ENCODE measurements at regions not wholly inside any gene's neighbourhood (a gene's known extent, or its start where the extent isn't known, plus 50 kb on each side); places are given as distances from the start of the nearest gene placed in this dataset.

DNA sequence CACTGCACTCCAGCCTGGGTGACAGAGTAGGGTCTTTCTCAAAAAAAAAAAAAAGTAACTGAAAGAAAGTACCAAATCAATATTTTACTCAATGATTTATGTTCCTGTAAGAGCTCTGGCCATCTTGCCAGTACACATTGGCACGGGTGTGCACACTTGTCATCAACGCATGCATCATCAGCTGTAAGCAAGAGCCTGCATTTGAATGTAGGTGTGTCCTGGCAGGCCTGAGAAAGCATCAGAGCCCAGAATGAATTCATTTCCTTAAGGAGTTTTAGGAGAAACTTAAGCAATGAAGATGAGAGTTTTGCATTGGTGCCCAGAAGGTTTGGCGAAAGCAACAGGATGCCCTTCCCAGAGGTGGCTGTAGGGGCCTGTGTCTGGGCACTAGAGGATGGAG, 88.5 kb upstream of the FZD10 start:
- no peak for DNase-seq (ENCODE audit: low read depth, low spot score)

DNA sequence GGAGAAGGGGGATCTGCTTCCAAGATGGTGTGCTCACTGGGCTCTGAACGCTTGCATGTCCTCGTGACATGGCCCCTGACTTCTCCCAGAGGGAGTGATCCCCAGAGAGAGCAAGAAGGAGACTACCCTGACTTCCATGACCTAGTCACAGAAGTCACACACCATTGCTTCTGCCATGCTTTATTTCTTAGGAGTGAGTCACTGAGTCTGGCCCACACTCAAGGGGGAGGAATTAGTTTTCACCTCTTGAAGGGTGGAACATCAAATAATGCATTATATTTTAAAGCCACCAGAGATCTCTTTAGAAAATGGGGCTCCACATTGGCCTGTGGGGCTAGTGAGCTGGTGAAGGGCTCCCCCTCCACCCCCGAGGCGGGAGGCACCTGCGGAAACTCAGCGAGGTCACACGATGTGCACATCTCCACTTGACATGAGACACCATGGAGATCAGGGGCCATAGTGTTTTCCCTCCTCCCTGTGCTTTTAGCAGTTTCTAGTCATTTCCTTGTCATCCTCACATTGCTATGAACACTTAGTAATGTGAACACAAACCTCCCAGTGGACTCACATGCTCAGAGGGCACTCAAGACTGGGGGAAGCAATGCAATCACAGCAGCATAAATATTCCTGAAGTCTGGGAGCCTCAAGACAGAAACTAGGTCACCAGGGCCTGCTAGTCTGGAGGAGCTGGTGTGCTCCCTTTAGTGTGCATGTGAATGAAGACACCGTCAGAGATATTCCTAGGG, 87.4 kb upstream of the FZD10 start:
- no peak for DNase-seq (ENCODE audit: low read depth, low spot score)

DNA sequence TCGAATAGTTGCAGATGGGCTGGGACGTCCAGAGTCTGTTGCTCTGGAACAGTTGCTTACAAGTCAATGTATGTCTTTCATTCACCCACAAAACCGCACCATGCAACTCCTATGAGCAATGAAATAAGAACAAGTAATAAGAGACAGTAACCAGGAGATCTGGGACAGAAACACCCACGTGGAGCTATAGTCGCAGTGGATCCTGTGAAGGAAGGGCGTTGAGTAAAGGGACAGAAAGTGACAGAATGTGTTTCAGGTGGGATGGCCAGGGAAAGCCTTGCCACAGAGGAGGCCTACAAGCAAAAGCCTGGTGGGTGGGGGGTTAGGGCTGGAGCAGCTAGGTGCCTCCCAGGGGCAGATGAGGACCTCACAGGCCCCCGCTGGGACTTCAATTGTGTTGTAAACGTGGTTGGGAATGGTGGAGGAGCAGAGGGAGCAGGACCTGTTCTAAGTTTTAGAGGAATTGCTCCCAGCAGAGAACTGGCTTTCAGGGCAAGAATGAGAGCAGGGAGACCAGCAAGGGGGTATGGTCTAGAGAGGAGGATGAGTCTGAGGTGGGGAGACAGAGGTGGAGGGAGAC, 86.7 kb upstream of the FZD10 start:
- no peak for DNase-seq (ENCODE audit: low read depth, low spot score)

DNA sequence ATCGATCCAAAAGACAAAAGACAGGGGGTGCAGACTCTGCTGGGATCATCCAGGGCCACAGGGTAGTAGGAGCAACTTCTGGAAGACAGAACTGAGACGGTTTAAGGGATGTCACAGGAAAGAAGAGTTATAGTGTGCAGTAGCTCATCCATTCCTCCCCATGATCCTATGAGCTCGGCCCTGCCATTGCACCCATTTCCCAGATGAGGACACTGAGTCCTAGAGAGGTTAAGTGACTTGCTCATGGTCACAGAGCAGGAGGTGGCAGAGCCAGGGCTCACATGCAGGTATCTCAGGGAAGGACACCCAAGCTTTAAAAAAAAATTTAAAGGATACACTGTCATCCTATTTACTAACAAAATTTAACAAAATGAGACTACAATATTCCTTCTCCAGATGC, 86.1 kb upstream of the FZD10 start:
- no peak for DNase-seq (ENCODE audit: low read depth, low spot score)

DNA sequence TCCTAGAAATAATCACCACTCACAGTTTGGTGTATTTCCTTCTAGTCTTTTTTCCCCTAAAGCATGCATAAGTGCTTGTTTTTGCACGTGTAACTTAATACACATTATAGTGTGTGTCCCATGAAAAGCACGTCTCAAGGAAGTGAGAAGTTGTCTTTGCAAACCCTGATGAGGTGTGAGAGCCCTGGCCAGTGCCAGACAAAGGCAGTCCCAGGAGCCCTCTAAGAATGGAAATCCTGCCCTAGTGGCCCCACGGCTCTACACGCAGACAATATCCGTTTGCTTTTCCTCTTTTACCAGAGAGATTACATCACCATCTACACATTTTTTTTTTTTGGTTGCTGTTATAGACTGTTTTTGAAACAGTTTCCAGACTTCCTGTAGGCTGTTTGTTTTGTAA, 85.5 kb upstream of the FZD10 start:
- DNase-seq (ENCODE audit: low read depth, low spot score), result no peak

DNA sequence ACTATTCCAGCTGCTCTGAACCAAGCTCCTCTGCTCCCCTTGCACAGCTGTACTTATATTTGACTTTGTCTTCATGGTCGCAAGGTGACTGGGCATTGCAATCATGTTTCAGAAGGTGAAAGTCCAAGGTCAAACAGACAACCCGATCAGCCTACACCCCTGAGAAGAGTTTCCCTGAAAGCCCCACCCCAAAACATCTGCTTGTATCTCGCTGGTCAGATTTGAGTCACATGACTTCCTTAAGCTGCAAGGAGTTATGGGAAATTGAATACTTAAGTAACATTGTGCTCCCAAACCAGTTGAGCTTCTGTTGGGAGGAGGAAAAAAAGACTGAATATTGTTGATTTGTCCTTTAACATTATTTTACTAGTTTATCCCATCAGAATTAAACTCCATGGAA, 83.4 kb upstream of the FZD10 start:
- DNase-seq (ENCODE audit: low read depth, low spot score), result no peak

DNA sequence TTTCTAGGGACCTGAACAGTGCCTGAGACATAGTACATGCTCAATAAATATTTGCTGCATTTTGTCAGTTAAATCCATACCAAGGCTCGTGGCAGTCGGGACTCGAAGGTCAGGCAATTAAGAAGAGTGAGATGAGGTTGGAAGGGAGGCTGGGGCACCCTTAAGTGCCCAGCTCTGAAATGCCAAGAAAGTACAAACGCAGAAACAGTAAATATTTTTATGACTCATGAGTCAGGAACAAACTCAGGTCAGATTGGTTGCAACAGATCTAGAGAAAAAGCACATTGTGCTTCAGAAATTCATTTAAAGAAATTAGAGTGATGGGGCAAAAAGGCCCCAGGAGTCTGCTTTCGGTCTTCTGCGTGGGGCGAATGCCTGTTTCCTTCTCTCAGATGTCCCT, 83.0 kb upstream of the FZD10 start:
- no peak for DNase-seq (ENCODE audit: low read depth, low spot score)

DNA sequence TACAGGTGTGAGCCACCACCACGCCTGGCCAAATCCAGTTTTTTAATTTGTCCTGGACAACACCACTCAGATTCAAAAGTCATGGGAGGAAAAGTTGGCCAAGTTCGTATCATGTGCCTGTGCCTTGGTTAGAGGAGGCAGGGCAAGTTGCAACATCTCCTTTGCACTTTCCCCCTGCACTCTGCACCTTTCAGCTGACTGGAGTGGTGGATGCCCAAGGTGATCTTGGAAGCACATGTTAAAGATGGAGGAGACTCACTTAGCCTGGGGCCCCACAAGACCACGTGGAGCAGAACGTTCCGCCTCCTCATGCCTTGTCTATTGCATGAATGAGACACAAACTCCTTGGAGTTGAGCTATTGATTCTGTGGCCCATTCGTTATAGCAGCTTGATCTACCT, 82.1 kb upstream of the FZD10 start:
- no peak for DNase-seq (ENCODE audit: low read depth, low spot score)

DNA sequence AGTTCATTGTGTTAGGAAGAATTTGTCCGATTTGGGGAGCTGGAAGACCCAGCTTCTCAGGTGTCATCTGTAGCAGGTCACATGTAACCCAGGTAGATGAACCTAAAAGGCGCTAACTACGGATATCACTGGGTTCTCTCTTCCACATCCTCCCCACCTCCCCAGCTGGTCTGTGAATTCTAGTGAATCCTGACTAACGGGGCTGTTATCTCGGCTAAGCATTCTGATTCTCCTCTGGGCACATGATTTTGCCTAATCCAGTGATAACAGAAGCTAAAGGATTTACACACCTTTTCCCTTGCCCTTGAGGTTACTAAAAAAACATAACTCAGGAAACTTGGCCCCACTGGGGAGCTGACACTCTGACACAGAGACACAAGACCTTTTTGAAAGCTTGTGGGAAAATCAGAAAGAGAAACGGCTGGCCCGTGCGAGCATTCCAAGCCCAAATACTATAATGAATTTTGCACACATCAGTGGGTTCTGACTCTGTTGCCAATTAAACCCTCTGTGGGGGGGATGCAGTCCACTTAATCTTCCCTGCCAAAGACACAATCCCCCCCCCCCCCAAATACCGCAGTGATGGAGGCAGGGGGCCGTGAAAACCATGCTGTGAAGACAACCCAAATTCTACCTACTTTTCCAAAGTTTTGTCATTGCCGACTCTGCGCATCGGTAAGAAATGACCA, 81.0 kb upstream of the FZD10 start:
- DNase-seq (ENCODE audit: low read depth, low spot score), result no peak

DNA sequence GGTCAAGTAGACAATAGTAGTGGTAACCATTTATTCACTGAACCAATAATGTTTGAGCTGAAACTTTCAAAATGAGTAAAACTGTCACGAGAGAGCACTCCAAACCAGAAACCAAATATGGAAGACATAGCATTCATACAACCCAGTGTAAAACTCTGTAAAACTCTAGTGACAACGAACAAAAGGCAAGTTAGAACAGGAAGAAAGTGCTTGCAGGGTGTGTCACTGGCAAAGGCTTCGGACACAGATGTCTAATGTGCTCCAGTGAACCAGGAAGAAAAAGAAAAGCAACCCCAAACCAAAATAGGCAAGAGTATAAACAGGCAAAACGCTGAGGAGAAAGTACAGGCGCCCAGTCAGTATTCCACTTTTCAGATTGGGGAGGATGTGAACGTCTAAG, 79.3 kb upstream of the FZD10 start:
- no peak for DNase-seq (ENCODE audit: low read depth, low spot score)

DNA sequence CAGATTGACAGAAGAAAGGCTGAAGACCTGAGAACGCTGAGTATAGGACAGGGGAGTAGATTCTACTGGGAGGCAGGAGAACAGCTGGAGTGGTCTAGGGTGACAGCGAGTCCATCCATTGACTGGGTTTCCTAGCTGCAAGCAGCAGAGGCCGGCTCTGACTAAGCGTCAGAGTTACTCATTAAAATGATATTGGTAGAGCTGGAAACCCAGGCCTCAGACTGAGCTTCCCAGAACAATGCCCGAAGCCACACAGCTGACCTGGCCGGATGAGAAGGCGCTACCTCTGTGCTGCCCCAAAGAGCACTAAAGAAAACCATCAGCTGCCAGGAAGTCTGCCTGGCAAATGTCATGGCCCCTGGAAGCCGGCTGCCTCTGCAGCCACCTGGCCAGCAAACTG, 78.5 kb upstream of the FZD10 start:
- no peak for DNase-seq (ENCODE audit: low read depth, low spot score)

DNA sequence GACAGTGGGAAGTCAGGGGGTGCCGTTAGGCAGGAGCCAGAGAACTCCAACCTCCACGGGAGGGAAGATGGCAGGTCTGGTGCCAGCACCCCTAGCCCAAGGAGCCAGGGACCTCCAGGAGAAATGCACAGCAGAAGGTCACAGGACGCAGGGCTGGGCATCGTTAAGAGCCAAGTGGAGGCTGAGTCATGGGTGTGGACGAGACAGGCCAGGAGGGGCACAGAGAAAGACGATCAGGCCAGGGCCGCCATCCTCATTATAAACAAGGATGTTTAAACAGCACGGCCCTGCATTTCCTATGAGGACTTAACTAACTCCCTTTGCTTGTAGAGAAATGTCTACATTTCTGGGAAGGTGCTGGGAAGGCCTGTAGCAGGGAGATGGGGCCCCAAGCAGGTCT, 77.9 kb upstream of the FZD10 start:
- DNase-seq (ENCODE audit: low read depth, low spot score), result no peak

DNA sequence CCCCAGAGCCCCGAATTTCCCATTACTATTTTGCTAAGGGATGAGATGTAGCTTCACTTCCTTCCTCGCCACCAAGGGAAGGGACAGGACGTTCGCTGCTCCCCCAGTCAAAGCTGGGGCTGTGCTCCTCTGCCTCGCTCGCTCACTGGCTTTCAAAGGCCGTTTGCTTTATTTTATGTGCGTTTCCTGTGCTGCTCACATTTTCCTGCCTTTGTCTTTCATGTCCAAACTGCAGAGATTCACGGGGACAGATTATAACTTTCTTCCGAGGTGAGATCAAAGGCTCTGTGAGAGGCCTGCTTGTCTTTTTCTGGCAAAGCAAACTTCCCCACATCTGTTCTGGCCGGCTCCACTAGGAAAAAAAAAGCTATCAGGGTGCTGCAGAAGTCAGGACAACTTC, 76.0 kb upstream of the FZD10 start:
- no peak for DNase-seq (ENCODE audit: low read depth, low spot score)

DNA sequence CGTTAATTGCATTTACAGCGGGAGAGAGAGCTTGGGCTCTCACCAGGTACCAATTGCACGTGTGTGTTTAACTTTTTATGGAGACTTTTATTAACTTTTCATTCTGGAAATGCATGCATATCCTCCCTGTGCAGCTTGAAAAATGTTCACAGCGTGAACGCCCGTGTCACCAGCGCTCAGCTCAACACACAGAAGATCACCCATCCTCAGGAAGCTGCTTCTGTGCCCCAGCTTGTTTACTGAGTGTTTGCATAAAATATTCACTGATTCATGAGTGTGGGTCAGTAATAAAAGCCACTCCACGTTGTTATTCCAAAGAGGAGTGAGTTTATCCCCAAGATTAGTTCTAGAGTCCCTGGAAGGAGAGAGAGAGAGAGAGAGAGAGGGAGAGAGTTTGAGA, 75.5 kb upstream of the FZD10 start:
- DNase-seq (ENCODE audit: low read depth, low spot score), result no peak

DNA sequence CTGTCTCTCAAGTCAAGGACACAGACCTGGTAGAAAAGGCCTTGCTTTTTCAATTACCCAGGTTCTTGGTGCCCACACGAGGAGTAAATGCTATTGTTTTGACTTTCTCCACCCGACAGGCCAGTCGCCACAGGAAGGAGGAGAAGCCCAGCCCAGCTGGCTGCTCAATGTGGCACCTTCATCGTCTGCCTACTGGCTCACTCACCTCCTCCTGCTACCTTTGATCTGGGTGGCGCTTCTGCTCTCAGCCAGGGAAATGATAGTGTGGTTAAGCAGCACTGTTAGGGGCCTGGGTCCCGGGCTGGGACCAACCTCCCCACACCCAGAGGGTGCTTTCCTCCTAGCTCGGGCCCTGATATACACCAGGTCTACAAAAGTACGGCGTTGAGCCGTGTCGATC, 75.0 kb upstream of the FZD10 start:
- no peak for DNase-seq (ENCODE audit: low read depth, low spot score)

DNA sequence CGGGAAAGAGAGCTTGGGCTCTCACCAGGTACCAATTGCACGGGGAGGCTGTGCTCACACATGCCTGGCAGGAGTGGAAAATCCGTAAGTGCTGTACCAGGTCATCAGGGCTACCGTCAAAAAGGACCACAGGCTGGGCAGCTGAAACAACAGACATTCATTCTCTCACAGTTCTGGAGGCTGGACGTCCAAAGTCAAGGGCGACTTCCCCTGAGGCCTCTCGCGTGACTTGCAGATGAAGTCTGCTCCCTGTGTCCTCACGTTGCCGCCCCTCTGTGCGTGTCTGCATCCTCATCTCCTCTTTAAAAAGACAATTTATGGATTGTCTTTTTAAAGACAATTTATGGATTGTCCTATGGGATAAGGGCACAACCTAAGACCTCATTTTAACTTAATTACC, 73.8 kb upstream of the FZD10 start:
- DNase-seq (ENCODE audit: low read depth, low spot score), result no peak

DNA sequence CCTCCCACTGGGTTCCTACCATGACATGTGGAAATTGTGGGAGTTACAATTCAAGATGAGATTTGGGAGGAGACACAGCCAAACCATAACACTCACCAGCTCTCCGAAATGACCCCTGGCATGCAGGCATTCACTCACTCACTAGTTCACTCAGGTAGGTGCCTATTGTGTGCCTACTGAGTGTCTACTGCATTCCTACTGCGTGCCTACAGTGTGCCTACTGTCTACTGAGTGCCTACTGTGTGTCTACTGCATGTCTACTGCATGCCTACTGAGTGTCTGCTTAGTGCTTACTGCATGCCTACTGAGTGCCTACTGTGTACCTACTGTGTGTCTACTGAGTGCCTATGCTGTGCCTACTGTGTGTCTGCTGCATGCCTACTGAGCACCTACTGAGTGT, 71.7 kb upstream of the FZD10 start:
- DNase-seq (ENCODE audit: low read depth, low spot score), result no peak

DNA sequence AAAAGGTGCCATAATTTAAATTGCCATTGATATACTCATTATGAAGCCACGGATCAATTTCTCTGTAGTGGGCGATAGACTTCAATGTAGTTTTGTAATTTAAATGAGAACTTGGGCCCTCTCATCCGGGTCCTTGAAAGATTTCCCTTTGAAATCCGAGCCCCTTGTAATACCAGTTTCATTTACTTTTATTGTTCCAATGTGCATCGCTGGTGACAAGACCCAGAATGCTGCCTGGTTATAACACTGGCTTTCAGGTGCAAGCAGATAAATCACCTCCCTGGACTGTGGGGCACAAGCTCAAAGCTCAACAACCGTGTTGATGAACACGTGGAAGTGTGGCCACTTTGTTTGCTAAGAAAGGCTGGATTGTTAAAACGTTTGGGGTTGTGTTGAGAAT, 68.9 kb upstream of the FZD10 start:
- DNase-seq (ENCODE audit: low read depth, low spot score), result no peak

DNA sequence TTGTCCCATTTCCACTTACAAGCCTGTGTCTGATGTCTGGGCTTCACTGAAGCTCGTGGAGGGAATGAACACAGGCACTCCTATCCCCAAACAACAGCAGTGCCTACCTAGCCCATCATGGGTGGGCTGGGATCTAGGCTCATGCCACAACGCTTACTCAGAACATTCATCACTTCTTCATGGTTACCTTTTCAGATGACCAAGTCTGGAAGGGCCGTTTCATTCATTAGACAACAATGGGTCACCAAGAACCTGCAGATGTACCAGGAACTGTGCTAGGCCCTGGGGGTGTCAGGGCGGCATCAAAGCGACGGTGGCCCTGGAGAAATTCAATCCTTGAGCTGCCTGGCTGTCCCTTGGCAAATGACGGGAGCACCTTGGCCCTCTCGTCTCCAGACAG, 64.9 kb upstream of the FZD10 start:
- no peak for DNase-seq (ENCODE audit: low read depth, low spot score)

DNA sequence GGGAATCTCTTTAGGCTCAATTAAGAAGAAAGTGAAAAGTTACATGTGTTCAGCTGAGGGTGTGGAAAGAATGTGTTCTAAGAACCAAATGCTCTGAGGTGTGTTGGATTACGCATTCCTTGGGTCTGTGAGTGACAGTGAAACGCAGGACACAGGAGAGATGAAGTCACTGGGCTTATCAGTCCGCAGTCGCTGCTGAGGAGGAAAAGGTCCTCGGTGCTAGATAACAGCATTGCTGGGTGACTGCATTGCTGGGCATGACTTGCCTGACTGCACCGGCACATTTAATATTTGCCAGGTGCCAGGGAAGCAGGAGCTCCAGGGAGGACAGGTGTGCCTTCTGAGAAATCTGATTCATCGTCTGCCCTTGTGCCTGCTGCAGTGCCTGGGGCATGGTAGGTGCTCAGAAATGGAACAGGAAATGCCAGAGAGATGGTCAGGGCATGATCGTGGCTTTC, 64.4 kb upstream of the FZD10 start:
- no peak for DNase-seq (ENCODE audit: low read depth, low spot score)

DNA sequence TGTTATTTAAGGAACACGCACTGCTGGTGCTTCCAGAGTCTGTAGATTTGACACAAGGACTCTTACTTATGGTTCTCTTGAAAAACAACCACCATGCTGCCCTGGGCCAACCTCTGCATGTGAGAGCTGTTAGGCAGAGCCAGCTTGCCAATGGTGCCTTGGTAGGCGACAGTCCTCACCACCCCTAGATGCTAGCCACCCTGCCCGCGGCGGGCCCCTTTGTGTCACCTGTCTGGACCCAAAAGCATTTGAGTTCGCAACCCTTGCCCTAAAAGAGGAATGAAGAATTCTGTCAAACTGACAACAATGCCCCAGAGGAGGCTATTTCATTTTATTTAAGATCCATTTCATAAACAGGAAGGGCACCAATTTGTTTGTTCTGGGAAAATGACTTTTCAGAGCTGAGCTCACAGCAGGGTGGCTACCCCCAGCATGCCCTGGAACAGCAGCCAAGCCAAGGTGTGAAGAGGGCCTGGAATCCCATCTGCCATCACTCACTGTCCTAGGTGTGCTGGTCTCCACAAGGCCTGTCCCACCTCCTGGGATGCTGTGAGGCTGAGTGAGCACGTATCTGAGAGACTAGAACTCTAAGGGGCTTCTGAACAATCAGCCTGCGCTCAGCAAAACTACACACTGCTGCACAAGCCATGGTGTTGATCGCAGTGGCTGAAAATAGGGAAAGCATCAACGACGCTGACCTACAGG, 63.8 kb upstream of the FZD10 start:
- DNase-seq (ENCODE audit: low read depth, low spot score), result no peak

DNA sequence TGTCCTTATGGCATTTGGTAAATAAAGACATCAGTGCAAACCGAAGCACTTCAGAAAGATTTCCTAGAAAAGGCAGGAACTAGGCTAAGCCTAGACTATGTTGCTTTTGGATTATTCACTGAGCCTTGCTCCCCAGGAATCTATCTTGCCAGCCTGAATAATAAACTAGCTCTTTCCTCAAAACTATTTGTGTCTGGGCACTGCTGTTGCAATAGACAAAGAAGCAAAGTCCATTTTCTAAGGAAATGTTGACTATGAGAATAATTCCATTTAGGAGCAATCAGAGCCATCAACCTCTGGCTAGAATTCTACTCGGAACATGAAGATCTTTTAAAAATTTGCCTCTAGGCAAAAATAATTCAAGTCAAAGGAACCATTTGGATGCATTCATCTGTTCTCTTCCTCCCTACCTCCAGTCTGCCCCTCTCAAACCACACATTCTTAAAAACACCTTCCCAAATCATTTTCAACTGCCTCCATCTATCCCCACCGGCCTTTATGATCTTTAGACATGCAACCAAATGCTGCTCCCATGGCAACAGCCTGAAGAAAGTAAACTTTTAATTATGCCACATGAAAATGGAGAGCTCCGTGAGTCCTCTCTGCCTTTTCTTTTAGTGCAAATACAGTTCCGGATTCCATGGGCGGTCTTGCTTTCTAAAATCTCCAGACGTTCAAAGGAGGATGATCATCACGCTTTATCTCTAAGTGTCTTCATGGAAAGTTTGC, 61.5 kb upstream of the FZD10 start:
- DNase-seq (ENCODE audit: low read depth, low spot score), result no peak
